ENCODE measurements at regions not wholly inside any gene's neighbourhood (a gene's known extent, or its start where the extent isn't known, plus 50 kb on each side); places are given as distances from the start of the nearest gene placed in this dataset.

DNA sequence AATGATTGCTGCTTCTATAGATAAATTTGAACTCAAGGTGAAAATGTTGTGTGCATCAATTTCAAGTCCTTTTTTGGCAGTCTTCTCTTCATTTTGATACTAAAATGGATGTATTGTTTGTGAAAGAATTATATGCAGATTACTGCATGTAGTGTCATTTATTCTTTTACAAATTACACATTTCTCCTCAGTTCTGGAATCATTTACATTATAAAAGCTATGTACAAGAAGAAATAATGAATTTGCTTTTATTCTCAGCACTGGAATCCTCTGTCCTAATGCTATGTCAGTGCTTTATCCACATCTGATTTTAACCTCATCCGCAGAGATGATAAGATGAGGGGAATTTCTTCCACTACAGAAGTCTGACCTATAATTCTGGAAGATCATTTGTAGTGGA is 220.8 kb upstream of the UBE2E3 start:
- TF ChIP-seq GATA2 (IDR thresholded peaks at IDR 0.05; ENCODE audit: low read depth, low read length) (no peak), GATA3 (IDR thresholded peaks at IDR 0.05; ENCODE audit: low read depth, low read length) (no peak)
